ENCODE measurements at regions not wholly inside any gene's neighbourhood (a gene's known extent, or its start where the extent isn't known, plus 50 kb on each side); places are given as distances from the start of the nearest gene placed in this dataset.

DNA sequence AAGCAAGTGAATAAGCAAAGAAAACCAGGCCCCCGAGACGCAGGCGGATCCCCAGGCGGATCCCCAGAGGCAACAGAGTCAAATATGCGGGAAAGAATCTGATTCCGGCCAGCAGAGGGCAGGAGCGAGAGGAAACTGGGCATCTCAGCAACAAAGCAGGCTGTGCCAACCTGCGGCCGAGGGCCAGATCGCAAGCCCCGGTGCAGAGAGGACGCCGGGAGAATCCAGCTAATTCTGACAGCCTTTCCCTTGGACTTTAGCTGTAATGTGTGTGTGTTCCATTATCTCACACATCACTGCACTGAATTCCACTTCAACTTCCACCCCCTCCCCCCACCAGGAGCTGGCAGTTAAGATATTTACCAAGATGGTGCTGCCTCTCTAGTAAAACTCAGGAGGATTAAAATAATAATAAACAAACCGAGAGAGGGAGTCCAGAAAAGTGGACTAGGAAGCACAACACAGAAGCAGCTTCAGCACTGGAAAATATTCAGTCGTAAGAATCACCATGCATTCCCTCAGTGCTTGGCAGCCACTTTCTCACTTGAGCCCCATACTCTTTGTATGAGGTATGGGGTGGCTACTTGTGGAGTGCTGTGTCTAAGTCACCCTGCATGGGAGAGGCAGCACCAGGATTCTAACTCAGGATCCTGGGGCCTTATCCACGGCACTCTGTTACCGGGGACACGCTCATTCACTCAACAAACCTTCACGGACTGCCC is 66.2 kb upstream of the SNX9 start:
- peak; percentile 62 for DNase-seq (ENCODE audit: low read depth)

DNA sequence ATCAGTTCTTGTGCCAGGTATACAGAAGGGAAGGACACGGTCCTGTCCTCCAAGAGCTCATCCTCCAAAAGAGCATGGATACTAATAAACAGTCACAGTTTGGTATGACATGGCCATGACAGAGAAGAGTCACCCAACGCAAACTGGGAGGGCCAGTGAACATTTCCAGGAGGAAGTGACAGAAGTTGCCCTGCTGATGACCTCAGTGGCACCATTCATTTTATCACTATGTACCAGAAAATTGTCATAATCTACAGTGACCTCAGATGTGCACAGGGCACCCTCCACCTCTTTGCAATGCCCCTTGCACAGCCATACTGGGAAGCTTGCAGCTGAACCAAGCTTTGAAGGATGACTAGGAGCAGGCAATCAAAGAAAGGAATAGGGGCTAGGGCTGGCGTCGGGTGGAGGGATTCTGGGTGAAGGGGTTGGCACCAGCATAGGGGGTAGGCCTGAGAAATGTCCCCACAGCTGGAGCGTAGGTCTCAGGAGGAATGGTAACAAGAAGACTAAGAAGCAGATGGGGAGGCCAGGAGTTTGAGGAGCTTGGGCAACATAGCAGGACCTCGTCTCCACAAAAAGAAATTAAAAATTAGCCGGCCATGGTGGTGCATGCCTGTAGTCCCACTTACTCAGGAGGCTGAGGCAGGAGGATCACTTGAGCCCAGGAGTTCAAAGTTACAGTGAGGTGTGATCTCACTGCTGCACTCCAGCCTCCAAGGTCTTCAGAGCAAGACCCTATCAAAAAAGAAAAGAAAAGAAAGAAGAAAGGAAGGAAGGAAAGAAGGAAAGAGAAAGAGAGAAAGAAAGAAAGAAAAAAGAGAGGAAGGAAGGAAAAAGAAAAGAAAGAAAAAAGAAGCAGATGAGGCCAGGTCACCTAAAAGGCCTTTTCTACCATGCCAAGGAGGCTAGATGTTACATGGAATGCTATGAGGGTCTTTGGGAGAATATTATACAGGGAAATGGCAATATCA is 65.3 kb upstream of the SNX9 start:
- no peak for DNase-seq (ENCODE audit: low read depth)

DNA sequence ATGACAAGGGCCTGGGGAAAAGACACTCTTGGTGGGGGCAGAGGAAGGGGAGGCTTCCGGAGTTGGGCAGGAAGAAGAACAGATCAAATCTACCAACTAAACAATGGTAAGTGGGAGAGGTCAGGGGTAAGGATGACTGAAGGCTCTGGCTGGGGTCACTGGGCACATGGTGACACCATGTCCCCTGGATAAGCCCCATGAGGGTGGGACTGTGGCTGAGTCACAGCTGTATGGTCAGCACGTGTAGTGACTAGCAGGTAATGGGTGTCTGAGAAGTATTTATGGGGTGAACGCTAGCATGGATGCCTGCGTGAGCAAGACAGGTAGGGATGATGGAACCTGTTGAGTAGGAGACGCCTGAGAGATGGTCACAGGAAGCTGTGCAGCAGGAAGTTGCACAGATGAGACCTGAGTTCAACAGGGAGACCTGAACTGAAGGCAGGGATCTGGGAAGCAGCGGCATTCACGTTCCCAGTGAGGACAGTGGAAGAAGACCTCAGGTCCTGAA is 64.5 kb upstream of the SNX9 start:
- DNase-seq (ENCODE audit: low read depth) = no peak

DNA sequence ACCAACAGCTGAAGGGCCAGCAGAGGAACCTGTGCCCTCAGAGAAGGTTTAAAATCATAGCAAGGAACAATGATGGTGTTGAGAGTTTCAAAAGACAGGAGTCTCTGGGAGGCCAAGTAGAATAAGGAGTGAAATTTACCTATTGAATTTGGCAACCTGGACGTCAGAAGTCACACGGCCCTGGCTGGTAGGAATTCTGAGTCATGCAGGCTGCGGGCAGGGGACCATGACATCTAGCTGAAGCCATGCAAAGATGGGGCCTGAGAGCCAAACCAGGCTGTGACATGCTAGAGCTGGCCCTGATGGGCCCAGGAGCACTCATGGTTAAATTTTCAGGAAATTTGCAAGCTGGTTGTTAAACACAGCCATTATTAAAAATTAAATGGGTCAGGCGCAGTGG is 64.0 kb upstream of the SNX9 start:
- DNase-seq (ENCODE audit: low read depth) = no peak

DNA sequence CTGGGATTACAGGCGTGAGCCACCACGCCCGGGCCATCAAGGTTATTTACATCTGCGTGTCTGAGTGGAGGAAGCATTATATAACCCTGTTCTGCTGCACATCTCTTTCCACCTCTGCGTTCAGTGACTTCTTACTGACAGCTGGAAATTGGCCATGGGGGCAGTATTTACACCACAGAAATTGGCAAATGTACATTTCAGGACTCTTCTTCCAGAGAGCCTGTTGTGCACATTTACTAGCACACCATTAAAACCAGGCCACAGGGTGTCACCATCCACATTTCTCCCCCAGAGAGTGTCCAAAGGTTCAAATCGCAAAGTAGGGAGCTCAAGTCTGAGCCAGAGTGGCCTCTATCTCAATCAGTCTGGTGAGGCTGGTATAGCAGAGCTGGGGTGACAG is 62.9 kb upstream of the SNX9 start:
- DNase-seq (ENCODE audit: low read depth) = no peak

DNA sequence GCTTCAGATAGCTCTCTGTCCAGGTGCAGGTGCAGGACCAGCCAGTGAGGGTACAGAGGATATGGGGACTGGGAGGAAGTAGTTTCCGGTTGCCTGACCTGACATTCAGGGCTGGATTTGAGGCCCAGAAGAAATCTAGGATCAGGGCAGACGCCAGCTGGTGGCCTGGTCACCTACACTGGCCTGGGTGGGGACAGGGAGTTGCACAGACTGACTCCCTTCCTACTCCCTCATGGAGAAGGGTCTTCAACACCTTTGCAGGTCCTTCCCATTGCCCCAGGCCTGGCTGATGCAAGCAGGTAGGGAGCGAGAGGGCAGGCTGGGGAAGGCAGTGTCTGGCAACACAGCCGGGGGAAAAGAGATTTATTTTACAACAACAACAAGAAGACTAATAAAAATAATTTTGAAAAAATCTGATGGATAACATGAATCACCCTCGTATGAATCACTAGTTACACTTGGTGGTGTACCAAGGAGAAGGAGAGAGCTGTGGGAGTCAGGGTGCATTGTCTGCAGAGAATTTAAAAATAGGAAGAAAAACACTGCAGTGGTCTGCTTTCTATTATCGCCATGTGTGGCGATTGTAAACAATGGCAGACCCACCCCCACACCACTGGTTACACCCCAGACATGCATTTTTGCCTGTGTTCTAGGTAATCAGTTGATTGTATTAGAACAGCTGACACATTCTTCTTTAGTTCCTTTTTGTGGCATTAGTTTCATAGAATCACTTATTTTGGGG is 62.3 kb upstream of the SNX9 start:
- no peak for DNase-seq (ENCODE audit: low read depth)

DNA sequence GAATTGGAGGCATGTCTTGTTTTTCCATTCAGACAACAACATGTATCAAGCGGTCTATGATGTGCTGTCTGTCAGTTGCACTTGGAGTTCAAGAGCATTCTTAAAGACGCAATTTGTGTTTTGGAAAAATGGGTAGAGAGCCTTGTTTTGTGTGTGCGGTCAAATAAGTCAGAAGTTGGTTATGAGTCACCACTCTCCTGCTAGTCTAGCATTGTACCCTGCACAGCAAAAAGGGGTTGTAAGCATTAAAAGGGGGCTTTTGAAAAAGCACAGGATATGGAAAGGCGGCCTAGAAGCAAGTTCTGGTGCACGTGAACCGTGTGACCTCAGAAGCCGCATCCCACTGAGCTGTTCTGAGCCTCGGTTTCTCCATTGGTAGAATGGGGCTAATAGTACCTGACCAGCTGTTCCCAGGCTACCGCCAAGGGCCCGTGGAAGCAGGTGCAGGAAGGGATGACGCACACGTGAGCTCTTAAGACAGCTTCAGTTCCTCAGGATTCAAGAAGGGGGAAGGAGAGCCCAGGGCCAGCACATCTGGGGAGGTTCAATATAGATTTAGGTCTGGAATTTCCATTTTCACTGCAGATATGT is 61.6 kb upstream of the SNX9 start:
- no peak for DNase-seq (ENCODE audit: low read depth)

DNA sequence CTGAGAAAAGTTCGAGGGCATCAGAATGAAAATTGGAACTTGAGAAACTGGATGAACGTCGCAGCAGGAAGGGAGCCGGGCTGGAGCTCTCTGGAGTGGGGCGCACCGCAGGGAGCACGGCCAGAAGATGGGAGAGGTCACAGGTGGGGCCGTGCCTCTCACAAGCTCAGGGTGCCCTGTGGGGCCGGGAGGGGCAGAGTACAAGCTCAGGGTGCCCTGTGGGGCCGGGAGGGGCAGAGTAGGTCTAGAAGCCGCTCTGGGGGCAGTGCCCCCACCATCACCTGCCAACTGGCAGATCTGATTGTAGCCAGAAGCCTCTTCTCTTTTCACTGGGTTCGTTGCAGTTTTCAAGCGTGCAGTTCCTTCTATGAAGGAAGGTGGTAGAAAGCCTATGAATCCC is 61.1 kb upstream of the SNX9 start:
- DNase-seq (ENCODE audit: low read depth) = no peak

- DNase-seq (ENCODE audit: low read depth) = no peak
These were observed 60.4 kb upstream of the SNX9 start for GRCh38 chr6:157762636-157763035.

DNA sequence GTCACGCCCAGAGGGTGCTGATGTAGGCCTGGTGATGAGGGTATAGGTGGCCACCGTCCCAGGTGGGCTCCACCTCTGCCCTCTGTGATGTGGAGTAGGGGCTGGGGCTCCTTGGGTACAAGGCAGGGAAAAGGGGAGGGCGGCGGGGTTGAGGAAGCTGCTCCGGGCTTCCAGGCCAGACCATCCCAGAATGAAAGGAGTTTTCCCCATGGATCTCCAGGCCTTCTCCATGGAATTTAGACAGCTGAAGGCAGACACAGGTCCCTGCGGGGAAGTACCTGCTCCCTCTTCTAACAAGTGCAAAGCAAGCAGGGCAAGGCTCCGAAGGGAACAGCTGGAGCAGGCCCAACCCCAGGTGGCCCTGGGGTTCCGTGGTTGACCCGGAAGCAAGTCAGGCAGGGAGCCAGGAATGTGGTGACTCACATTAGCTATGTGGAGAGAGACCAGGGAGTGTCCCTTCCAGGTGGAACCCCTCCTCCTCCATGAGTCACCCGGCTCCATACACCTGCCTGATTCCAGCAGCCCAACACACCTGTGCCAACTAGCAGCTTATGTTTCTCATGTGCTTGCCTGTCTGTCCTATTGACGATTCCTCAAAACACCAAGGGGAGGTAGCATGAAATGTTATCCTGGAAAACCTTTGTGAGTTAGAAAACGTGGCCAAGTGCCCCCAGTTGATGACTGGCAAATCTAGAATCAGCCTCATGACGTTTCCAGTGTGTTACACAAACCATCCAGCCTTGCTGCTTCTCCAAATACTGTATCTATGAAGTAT is 59.7 kb upstream of the SNX9 start:
- DNase-seq (ENCODE audit: low read depth) = no peak

- DNase-seq (ENCODE audit: low read depth) = no peak
These were observed 59.2 kb upstream of the SNX9 start for GRCh38 chr6:157763904-157764177.

DNA sequence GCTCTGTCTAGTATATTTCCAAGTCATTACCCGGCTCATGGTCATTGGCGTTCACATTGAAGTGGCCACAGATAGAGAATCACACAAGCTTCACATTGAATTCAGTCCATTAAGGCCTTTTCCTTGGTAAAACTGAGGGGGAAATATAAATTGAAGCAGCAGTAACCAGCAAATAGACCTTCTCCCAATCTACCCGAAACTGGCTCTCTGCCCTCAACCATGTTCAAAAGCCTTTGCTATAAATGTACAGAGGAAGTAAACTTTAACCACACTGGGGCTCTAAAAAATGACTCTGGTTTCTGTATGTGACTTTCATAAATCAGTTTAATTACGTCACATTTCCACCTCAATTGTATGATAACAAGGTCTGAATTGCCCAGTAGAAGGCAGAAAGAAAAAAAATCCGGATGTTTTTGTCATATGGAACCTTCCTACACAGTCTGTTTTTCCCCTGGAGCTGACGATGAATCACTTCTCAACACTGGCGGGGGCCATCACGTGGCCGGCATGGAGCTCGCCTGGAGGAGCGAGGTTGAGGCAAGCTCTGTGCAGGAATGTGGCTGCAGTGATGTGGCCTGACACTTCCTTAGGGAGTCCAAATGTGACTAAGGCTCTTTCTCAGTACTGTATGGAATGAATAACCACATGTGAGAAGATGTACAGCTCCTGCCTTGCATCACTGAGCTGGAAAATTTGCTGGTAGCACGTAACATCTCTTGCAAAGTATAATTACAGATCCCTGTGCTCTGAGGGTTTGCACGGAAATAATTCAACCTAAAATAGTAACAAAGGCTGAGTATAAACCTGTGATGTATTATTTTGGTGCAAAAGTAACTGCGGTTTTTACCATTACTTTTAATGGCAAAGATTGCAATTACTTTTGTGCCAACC is 58.6 kb upstream of the SNX9 start:
- peak; percentile 55 for DNase-seq (ENCODE audit: low read depth)

DNA sequence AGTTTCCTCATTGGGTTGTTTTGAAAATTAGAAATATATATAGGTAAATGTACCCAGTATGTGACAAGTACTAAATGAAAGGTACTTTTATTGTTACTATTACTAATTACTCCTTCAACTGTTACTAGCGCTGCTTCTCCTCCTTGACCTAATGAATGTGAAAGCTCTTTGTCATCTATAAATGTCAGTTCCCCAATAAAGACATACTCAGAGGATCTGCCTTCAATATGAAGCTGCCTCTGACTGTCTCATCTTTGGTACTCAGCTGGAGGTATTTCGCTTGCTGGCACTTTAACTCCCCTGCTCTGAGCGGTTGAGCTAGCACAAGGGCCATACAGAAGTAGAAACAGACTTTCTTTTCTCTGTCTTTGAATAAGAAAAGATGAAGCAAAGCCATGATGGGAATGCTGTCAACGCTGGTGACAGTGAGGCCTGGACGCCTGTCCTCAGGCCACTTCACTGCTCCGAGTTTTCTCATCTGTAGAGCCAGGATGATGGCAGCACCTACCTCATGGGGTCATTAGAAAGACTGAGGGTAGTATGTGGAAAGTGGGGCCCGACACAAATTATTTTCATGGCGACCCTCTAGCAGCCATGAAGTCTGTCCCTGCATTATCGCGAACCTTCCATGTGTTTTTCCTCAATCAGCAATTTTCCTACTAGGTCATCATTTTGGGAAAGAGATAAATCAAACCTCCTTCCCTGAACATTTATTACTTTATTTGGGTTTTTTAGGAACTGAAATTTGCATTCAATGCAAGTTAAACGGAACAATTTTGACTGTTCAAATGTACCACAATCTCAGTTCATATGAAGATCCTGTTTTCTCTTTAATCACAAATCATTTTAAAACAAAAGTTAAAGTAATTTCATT is 55.9 kb upstream of the SNX9 start:
- no peak for DNase-seq (ENCODE audit: low read depth)

GRCh38 chr6:157767775-157768156 is 55.3 kb upstream of the SNX9 start:
- DNase-seq (ENCODE audit: low read depth) = no peak

GRCh38 chr6:157768304-157768703 is 54.7 kb upstream of the SNX9 start:
- DNase-seq (ENCODE audit: low read depth) = no peak

GRCh38 chr6:157768863-157769551 is 54.0 kb upstream of the SNX9 start:
- DNase-seq (ENCODE audit: low read depth) = no peak

- DNase-seq (ENCODE audit: low read depth) = no peak
These were observed 53.1 kb upstream of the SNX9 start for GRCh38 chr6:157769776-157770426.

GRCh38 chr6:157770946-157771345 is 52.1 kb upstream of the SNX9 start:
- DNase-seq (ENCODE audit: low read depth) = no peak
